ENCODE measurements at regions not wholly inside any gene's neighbourhood (a gene's known extent, or its start where the extent isn't known, plus 50 kb on each side); places are given as distances from the start of the nearest gene placed in this dataset.

DNA sequence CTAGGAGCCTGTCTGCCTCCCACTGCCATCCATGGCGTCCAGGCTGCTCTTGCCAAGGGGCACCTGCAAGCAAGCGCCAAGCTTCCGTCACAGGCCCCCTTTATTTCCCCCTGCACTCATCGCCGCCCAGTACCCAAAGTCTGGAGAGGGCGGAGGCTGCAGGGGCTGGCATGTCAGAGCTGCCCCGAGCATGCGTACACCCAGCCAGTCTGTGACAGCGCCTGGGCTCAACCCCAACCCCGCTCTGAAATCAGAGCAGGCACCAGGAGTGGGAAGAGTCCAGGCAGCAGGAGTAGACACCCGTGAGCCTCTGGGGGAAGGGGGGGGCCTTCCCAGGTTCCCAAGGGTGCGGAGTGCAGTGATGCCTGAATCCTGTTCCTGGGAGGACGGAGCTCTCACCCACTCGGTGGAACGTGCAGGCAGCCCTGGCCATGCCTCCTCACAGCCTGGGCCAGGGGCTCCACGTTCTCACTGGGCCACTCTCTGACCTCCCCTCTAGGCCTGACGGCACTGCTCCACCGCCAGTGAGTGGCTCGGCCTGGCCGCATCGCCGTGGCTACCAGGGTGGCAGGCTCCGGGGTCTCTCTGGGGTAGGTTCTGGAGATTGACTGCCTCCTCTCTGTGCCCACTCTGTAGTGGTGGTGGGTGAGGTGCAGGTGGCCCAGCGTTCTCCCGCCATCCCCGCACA lies 469.0 kb downstream of the CDH9 start:
- DNase-seq (ENCODE audit: low read depth), result no peak
- TF ChIP-seq, protein P1, sequence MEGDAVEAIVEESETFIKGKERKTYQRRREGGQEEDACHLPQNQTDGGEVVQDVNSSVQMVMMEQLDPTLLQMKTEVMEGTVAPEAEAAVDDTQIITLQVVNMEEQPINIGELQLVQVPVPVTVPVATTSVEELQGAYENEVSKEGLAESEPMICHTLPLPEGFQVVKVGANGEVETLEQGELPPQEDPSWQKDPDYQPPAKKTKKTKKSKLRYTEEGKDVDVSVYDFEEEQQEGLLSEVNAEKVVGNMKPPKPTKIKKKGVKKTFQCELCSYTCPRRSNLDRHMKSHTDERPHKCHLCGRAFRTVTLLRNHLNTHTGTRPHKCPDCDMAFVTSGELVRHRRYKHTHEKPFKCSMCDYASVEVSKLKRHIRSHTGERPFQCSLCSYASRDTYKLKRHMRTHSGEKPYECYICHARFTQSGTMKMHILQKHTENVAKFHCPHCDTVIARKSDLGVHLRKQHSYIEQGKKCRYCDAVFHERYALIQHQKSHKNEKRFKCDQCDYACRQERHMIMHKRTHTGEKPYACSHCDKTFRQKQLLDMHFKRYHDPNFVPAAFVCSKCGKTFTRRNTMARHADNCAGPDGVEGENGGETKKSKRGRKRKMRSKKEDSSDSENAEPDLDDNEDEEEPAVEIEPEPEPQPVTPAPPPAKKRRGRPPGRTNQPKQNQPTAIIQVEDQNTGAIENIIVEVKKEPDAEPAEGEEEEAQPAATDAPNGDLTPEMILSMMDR (conservative IDR thresholded peaks at IDR 0.05; ENCODE audit: low read depth, low read length), result no peak
- no peak overlapping the region for H3K4me3 ChIP-seq (ENCODE audit: low read length)

DNA sequence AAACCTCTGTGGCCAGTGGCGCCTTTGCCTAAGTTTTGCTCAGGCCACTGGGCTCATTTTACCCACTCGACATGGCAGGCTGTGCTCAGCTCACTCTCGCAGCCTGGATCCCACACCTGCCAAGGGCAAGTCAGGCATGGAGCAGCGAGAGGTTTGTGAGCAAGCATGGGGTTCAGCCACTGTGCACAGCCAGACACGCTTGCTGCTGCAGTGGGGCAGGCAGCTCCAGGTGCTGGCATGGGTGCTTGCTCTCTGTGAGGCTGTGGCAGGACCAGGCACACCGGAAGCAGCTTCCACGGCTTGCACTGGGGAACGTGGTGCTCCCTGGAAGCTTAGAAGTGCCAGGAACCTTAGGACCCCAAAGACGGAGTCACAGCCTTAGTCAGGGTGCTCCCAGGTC lies 470.1 kb downstream of the CDH9 start:
- H3K4me3 ChIP-seq (ENCODE audit: low read length), result no peak overlapping the region
- no peak for DNase-seq (ENCODE audit: low read depth)
- TF ChIP-seq, protein P1 (conservative IDR thresholded peaks at IDR 0.05; ENCODE audit: low read depth, low read length), result no peak

DNA sequence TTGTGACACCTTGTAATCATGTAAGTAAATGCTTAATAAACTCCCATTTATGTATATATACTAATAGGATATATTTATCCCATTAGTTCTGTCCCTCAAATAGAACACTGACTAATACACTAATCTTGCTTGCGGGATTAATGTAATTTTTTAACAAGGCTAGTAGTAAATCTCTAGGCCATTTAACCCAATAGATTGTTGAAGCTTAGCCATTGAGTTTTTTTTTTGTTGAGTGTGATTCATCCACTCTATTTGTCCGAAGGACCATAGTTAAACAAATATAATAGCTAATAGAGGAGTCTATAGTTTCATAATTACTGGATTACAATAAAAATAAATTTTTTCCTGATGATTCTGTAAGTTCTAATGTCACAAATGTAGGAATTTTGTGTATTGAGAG lies 474.4 kb downstream of the CDH9 start:
- TF ChIP-seq, protein P1 (conservative IDR thresholded peaks at IDR 0.05; ENCODE audit: low read depth, low read length), result no peak
- H3K4me3 ChIP-seq (ENCODE audit: low read length), result no peak overlapping the region
- no peak for DNase-seq (ENCODE audit: low read depth)

DNA sequence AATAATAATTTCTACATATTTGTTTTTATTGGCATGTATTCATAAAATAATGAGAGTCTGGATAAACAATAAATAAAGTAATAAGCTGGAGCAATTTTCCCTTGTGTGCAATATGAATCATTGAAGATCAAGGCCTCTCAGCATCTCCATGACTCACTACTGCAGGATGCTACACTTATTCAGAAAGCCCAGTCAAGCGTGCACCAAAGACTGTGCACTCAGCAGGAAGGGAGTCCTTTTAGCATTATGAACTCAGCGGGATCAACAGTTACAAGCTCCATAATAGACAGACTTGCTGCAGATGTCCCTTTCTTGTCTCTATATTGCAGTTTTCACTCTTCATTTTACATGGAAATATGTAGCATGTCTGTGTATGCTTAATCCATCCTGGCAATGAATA lies 485.3 kb downstream of the CDH9 start:
- peak; percentile 71 for DNase-seq (ENCODE audit: low read depth)
- TF ChIP-seq, protein P1 (conservative IDR thresholded peaks at IDR 0.05; ENCODE audit: low read depth, low read length), result no peak

DNA sequence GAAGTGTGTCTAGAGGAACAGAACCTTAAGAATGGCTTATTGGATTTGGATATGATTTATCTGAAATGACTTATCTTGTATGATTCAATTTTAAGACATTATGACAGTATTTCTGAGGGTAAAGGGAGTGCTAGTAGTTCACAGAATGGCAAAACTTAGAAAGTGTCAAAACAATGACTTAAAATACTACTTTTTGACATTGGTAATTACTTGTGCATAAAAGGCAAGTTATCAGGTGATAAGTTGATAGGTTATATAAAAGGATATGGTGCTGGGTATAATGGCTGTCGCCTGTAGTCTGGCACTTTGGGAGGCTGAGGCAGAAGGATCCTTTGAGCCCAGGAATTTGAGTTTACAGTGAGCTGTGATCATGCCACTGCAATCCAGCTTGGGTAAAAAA lies 494.4 kb downstream of the CDH9 start:
- DNase-seq (ENCODE audit: low read depth), result no peak
- TF ChIP-seq, protein P1 (conservative IDR thresholded peaks at IDR 0.05; ENCODE audit: low read depth, low read length), result no peak
- H3K4me3 ChIP-seq (ENCODE audit: low read length), result no peak overlapping the region

More for the DNA sequence above, 485.3 kb downstream of the CDH9 start:
- H3K4me3 ChIP-seq (ENCODE audit: low read length), result no peak overlapping the region

DNA sequence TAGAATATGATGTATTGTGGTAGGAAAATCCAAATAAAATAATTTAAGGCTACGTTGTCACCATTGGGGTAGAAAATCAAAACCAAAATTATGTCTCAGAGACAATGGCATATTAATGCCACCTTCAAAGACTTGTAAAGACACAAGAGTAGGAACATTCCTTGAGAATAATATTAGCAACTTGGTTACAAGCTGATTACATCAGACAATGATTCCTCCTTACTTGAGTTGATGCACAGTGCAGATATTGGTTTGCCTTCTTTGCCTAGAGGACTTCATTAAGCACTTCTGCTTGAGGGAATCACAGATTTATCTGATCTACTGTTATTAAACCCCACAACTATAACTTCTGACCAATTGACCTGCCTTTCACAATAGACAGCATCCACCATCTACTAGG lies 500.2 kb downstream of the CDH9 start:
- TF ChIP-seq, protein P1 (conservative IDR thresholded peaks at IDR 0.05; ENCODE audit: low read depth, low read length), result no peak
- no peak overlapping the region for H3K4me3 ChIP-seq (ENCODE audit: low read length)
- DNase-seq (ENCODE audit: low read depth), result no peak

DNA sequence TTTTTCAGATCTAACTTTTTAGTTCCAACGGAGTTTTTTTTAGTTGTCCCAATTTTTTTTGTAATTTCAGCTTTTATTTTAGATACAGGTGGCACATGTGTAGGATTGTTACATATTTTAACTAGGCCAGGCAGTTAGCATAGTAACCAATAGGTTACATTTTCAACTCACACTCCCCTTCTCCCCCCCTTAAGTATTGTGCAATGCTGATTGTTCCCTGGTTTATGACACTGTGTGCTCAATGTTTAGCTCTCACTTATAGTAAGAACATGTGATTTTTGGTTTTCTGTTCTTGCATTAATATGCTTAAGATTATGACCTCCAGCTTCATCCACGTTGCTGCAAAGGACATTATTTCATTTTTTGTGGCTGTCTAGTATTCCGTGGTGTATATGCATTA lies 503.2 kb downstream of the CDH9 start:
- no peak overlapping the region for H3K4me3 ChIP-seq (ENCODE audit: low read length)
- TF ChIP-seq, protein P1 (conservative IDR thresholded peaks at IDR 0.05; ENCODE audit: low read depth, low read length), result no peak
- no peak for DNase-seq (ENCODE audit: low read depth)

Data from retinal pigment epithelial cell (primary cell).